OCI-LY7 (cell line): ENCODE measurements at regions not wholly inside any gene's neighbourhood (a gene's known extent, or its start where the extent isn't known, plus 50 kb on each side); places are given as distances from the start of the nearest gene placed in this dataset.

ENCODE experiments used
- EZH2phosphoT487 ChIP-seq: fragments of 200-600 bp; sonication (generic); IDR thresholded peaks from 2 replicates; pipeline ENCODE4 v1.6.1; 2018; ENCODE audit warnings: low read depth, borderline replicate concordance, mild to moderate bottlenecking, mixed run types, antibody characterized with exemption, low read length, moderate library complexity, mixed read lengths
- TF ChIP-seq, protein P1 (sequence below): fragments of 200-600 bp; sonication (generic); conservative IDR thresholded peaks from 2 replicates; pipeline ENCODE4 v1.5.1; 2014; ENCODE audit warnings: mild to moderate bottlenecking, antibody characterized with exemption, low read length, moderate library complexity, mixed read lengths

DNA sequence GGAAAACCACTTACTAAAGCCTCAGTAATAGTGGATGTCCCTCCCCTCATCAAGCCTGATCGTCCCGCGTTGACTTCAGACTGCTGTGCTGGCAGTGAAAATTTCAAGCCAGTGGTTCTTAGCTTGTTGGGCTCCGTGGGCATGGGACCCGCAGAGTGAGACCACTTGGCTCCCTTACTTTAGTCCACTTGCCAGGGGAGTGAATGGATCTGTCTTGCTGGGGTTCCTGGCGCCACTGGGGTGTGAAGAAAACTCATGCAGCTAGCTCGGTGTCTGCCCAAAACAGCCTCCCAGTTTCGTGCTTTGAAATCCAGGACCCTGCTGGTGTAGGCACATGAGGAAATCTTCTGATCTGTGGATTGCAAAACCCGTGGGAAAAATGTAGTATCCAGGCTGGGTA, 480.0 kb upstream of the IZUMO3 start:
- TF ChIP-seq, protein P1, sequence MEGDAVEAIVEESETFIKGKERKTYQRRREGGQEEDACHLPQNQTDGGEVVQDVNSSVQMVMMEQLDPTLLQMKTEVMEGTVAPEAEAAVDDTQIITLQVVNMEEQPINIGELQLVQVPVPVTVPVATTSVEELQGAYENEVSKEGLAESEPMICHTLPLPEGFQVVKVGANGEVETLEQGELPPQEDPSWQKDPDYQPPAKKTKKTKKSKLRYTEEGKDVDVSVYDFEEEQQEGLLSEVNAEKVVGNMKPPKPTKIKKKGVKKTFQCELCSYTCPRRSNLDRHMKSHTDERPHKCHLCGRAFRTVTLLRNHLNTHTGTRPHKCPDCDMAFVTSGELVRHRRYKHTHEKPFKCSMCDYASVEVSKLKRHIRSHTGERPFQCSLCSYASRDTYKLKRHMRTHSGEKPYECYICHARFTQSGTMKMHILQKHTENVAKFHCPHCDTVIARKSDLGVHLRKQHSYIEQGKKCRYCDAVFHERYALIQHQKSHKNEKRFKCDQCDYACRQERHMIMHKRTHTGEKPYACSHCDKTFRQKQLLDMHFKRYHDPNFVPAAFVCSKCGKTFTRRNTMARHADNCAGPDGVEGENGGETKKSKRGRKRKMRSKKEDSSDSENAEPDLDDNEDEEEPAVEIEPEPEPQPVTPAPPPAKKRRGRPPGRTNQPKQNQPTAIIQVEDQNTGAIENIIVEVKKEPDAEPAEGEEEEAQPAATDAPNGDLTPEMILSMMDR = no peak
- TF ChIP-seq EZH2phosphoT487 = no peak
